OCI-LY7 (cell line): ENCODE measurements at regions not wholly inside any gene's neighbourhood (a gene's known extent, or its start where the extent isn't known, plus 50 kb on each side); places are given as distances from the start of the nearest gene placed in this dataset.

Source experiments
- BruUV-seq: library from RNA; stranded (reverse); fragments of 400-500 nt; replicated peaks from 2 replicates; lab custom pipeline; 2021; lab: Mats Ljungman, UMichigan
- CTCF ChIA-PET: fragments of 300-600 bp; sonication (Branson Sonifier 250); formaldehyde crosslinking; loops from one replicate; lab custom pipeline; 2022; ENCODE audit warnings: antibody characterized with exemption; ENCODE audit not compliant: unreplicated experiment; lab: Charles Lee
- POLR2A ChIA-PET: fragments of 300-600 bp; sonication (Branson Sonifier 250); formaldehyde crosslinking; loops from one replicate; lab custom pipeline; 2022; ENCODE audit warnings: antibody characterized with exemption; lab: Charles Lee
- DNase-seq: peaks from one replicate; pipeline ENCODE4 v3.0.0-alpha.2; 2015; ENCODE audit warnings: low spot score
- H2AFZ ChIP-seq: fragments of 200-600 bp; sonication (generic), shearing (Covaris generic); 2 replicates; pipeline ENCODE4 v1.6.1; 2014; ENCODE audit warnings: mild to moderate bottlenecking, antibody characterized with exemption, low read length, moderate library complexity
- H3K27ac ChIP-seq: fragments of 200-600 bp; sonication (generic); 2 replicates; pipeline ENCODE4 v1.5.1; 2014; ENCODE audit warnings: mixed run types, low read depth, mild to moderate bottlenecking, moderate library complexity, low read length, inconsistent platforms; ENCODE audit not compliant: poor library complexity, severe bottlenecking
- H3K36me3 ChIP-seq: fragments of 200-600 bp; sonication (generic); 2 replicates; pipeline ENCODE4 v1.6.1; 2014; ENCODE audit warnings: mild to moderate bottlenecking, antibody characterized with exemption, low read length, moderate library complexity, mixed read lengths; ENCODE audit not compliant: insufficient read depth
- H3K4me1 ChIP-seq: fragments of 200-600 bp; sonication (generic); 2 replicates; pipeline ENCODE4 v1.5.1; 2014; ENCODE audit warnings: mild to moderate bottlenecking, low read length; ENCODE audit not compliant: insufficient read depth, poor library complexity, severe bottlenecking
- H3K4me2 ChIP-seq: fragments of 200-600 bp; sonication (generic); 2 replicates; pipeline ENCODE4 v1.6.1; 2014; ENCODE audit warnings: mild to moderate bottlenecking, low read length
- H3K4me3 ChIP-seq: fragments of 200-600 bp; sonication (generic); 2 replicates; pipeline ENCODE4 v1.5.1; 2014; ENCODE audit warnings: mild to moderate bottlenecking, low read depth, low read length; ENCODE audit not compliant: poor library complexity, severe bottlenecking
- H3K79me2 ChIP-seq: fragments of 200-600 bp; sonication (generic); 2 replicates; pipeline ENCODE4 v1.6.1; 2016; ENCODE audit warnings: low read depth, mild to moderate bottlenecking, low read length, moderate library complexity, mixed read lengths; ENCODE audit not compliant: insufficient read depth
- H3K9me2 ChIP-seq: fragments of 200-600 bp; sonication (generic); 2 replicates; pipeline ENCODE4 v1.6.1; 2016; ENCODE audit warnings: mild to moderate bottlenecking, low read length, mixed read lengths; ENCODE audit not compliant: insufficient read depth
- H3K9me3 ChIP-seq: fragments of 200-600 bp; sonication (generic); 2 replicates; pipeline ENCODE4 v1.6.1; 2014; ENCODE audit warnings: mild to moderate bottlenecking, mixed run types, low read length, mixed read lengths
- H4K20me1 ChIP-seq: fragments of 200-600 bp; sonication (generic); 2 replicates; pipeline ENCODE4 v1.6.1; 2014; ENCODE audit warnings: mild to moderate bottlenecking, antibody characterized with exemption, low read length, moderate library complexity, mixed read lengths; ENCODE audit not compliant: insufficient read depth
- EZH2phosphoT487 ChIP-seq: fragments of 200-600 bp; sonication (generic); IDR thresholded peaks from 2 replicates; pipeline ENCODE4 v1.6.1; 2018; ENCODE audit warnings: low read depth, borderline replicate concordance, mild to moderate bottlenecking, mixed run types, antibody characterized with exemption, low read length, moderate library complexity, mixed read lengths
- intact Hi-C: fragments of 100-400 bp; cut with micrococcal nuclease; formaldehyde crosslinking; loops from one replicate; pipeline ENCODE4 v1.10.0; 2022; ENCODE audit not compliant: unreplicated experiment
- TF ChIP-seq, protein P1 (sequence below): fragments of 200-600 bp; sonication (generic); conservative IDR thresholded peaks from 2 replicates; pipeline ENCODE4 v1.5.1; 2014; ENCODE audit warnings: mild to moderate bottlenecking, antibody characterized with exemption, low read length, moderate library complexity, mixed read lengths

DNA sequence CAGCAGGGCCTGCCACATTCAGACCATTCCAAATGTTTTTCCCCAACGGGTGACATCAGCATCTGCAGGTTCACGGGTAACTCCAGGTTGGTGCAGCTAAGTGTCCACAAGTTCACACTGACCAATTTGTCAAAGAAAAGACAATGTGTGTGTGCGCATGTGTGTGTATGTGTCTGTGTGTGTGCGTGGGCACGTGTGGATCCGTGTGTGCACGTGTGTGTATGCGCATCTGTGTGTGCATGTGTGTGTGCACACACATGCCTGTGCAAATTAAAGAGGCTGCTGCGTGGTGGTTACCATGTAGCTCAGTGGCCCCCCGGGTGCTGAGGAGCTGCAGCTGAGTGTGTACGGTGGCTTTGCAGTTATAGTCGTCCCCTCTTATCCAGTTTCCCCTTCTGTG lies 187.4 kb downstream of the TMEM18 start:
- Histone ChIP-seq H3K4me3 (no peak overlapping the region), H3K4me2 (no peak overlapping the region), H4K20me1 (no peaks in the 10 kb centered on the region), H3K9me2 (no peaks in the 10 kb centered on the region), H3K79me2 (no peaks in the 10 kb centered on the region), H3K9me3 (no peaks in the 10 kb centered on the region), H3K36me3 (no peaks in the 10 kb centered on the region), H2AFZ (no peak overlapping the region), H3K4me1 (no peaks in the 10 kb centered on the region), H3K27ac (no peak overlapping the region)
- CTCF ChIA-PET, result no interaction called here
- no peak for DNase-seq
- POLR2A ChIA-PET, result no interaction called here
- BruUV-seq, result no TSS peak
- intact Hi-C loops, result no loop called here
- TF ChIP-seq, protein P1, sequence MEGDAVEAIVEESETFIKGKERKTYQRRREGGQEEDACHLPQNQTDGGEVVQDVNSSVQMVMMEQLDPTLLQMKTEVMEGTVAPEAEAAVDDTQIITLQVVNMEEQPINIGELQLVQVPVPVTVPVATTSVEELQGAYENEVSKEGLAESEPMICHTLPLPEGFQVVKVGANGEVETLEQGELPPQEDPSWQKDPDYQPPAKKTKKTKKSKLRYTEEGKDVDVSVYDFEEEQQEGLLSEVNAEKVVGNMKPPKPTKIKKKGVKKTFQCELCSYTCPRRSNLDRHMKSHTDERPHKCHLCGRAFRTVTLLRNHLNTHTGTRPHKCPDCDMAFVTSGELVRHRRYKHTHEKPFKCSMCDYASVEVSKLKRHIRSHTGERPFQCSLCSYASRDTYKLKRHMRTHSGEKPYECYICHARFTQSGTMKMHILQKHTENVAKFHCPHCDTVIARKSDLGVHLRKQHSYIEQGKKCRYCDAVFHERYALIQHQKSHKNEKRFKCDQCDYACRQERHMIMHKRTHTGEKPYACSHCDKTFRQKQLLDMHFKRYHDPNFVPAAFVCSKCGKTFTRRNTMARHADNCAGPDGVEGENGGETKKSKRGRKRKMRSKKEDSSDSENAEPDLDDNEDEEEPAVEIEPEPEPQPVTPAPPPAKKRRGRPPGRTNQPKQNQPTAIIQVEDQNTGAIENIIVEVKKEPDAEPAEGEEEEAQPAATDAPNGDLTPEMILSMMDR, result no peak
- no peak for TF ChIP-seq EZH2phosphoT487

DNA sequence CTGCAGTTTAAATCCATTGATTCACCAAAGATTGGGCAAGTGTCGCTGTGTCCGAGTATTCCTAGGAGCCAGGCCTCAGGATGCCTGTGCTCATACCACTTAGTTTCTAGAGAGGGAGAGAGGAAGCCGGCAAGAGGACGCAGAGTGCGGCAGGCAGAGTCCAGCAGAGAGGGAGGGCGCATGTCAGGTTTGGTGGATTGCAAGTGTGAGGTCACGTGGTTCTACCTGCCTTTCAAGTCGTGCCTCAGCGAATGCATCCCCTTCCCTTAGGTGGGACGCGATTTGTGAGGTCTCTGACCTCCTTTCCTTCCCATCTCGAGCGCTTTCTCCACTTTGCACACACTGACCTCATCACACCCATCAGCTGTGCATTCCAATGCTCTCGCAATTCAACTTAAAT lies 188.1 kb downstream of the TMEM18 start:
- no peak overlapping the region for H2AFZ ChIP-seq

More for the DNA sequence above, 188.1 kb downstream of the TMEM18 start:
- Histone ChIP-seq H3K9me3 (no peaks in the 10 kb centered on the region), H3K4me1 (no peaks in the 10 kb centered on the region), H3K4me2 (no peak overlapping the region), H3K27ac (no peak overlapping the region), H3K9me2 (no peaks in the 10 kb centered on the region), H3K36me3 (no peaks in the 10 kb centered on the region), H3K4me3 (no peak overlapping the region), H4K20me1 (no peaks in the 10 kb centered on the region), H3K79me2 (no peaks in the 10 kb centered on the region)
- ChIA-PET POLR2A (no interaction called here), CTCF (no interaction called here)
- intact Hi-C loops, result no loop called here
- TF ChIP-seq, protein P1, result no peak
- TF ChIP-seq EZH2phosphoT487, result no peak
- no peak for DNase-seq
- BruUV-seq, result no TSS peak
